Retina (tissue), 1 donor: ENCODE measurements at regions not wholly inside any gene's neighbourhood (a gene's known extent, or its start where the extent isn't known, plus 50 kb on each side); places are given as distances from the start of the nearest gene placed in this dataset.
A peak's percentile ranks its signal among the peaks of the same experiment; 100 is the strongest.
"Not testable (repeated sequence)": the region's sequence is repeated elsewhere in the genome, so short reads cannot be mapped to it uniquely, and the experiment has no call there.

Experiments used
- DNase-seq: peaks from one replicate; pipeline ENCODE4 v3.0.0-alpha.2; 2016

DNA sequence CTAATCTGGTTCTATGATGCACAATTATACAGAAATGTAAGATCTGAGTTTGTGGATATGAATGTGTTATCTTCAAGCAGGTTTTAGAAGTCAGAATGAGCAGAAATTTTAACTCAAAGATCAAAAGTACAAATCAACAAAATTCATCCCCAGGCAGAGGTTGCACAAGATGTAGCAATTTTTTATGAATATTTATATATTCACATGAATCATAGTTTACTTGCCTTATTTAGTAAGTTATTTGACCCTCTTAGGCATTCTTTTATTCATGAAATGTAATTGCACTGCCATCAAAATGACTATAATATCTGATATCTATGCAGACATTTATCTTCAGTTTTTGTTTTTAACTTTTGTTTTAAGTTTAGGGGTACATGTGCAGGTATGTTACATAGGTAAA is 103.1 kb upstream of the DAZL start:
- no peak for DNase-seq

GRCh38 chr3:16711691-16712090 is 106.5 kb upstream of the DAZL start:
- not testable (repeated sequence) for DNase-seq

- DNase-seq = no peak
Measured at GRCh38 chr3:16715281-16715680, 110.1 kb upstream of the DAZL start.

DNA sequence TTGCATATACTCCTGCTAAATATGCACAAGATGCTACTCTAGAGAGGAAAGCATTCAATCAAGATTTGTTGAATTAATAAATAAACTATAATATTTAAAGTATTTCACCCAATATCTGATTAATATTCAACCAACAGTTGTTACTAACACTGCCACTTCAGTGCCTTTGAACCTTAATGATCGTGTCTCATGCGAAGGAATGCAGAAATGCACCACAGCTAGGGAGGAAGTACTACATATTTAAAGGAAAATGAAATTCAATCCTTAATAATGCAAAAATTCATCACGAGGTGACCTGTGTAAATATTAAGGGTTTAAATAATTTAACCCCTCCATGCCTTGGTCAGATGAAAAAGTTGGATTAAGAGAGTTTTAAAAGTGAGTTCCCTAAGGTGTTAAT is 114.2 kb upstream of the DAZL start:
- DNase-seq = no peak

GRCh38 chr3:16720367-16720940 is 115.2 kb upstream of the DAZL start:
- DNase-seq = no peak

GRCh38 chr3:16721494-16721893 is 116.3 kb upstream of the DAZL start:
- no peak for DNase-seq

DNA sequence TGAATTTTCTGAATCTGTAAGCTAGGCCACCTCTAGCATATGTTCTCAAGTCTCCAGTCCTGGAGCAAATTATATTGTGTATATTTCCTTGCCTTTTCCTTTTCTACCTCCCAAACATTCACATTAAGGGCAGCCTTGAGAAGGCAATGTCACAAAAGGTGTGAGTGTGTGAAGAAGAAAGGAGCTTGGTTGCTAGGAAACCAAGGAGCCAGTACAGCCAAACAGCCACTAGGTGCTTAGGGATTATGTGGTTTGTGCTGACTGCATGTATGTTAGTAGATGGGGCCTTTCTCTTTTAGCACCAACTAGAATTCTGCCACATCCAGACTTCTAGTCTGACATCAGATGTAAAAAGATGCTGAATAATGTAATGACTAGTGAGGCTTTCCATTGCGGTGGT is 118.8 kb upstream of the DAZL start:
- DNase-seq = peak; percentile 28

DNA sequence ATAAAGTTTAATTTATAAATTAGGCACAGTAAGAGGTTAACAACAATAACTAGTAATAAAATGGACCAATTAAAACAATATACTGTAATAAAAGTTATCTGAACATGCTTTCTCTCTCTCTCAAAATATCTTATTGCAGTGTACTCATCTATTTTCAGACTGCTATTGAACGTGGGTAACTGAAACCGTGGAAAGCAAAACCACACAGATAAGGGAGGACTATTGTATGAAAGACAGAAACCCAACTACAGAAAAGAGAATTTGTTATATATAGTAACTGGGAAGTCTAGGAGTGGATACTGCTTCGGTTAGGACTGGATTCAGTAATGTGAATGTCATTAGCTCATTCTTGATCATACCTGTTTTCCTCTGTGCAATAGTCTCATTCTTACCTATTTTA is 119.3 kb upstream of the DAZL start:
- no peak for DNase-seq

GRCh38 chr3:16725972-16726371 is 120.7 kb upstream of the DAZL start:
- DNase-seq = no peak

- DNase-seq = no peak
Measured at GRCh38 chr3:16728770-16729745, 123.8 kb upstream of the DAZL start.

DNA sequence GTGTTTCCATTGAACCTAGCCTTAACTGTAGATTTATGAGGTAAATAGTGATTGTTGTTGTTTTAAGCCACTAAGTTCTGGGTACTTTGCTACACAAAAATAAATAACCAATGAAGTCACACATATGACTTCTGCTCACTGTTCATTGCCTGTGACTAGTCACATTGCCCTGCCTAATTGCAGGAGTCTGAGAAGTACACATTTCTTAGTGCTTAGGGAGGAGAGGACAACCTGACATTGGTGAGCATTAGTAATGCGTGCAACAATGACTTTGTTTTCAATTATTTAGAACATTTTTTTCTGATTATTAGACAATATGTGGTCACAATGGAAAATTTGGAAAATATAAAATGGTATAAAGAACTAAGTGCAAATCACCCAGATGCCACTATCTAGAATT is 133.2 kb upstream of the DAZL start:
- no peak for DNase-seq

GRCh38 chr3:16739541-16740105 is 134.4 kb upstream of the DAZL start:
- no peak for DNase-seq

DNA sequence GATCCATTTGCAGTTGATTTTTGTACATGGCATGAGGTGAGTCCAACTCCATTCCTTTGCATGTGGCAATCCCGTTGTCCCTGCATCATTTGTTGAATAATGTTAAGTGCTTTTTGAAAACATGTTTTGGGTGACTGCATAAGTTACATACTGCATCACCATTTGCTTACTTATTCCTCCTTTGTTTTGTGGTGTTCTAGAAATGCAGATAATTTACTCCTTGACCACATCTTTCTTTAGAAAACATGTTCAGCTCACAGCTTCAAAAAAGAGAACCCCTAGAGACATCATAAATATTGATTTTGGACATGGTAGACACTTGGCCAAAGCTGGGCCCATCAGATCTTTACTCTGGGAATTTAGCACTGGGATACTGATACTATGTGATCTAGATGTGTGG is 135.3 kb upstream of the DAZL start:
- DNase-seq = no peak

- DNase-seq = no peak
Measured at GRCh38 chr3:16741103-16741758, 136.0 kb upstream of the DAZL start.

DNA sequence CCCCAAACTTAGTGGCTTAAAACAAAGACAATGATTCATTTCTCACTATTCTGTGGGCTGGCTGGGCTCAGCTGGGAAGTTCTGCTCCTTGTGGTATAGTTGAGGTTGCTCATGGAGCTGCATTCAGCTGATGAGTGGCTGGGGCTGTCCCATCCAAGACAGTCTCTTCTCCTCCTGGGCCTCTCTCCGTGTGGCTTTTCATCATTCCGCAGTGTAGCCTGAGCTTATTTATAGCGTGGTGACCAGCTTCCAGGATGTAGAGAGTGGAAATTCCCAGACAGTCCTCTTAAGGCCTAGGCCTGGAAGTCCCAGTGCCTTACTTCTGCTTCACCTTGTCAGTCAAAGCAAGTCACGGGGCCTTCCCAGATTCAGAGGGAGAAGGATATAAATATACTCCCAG is 136.7 kb upstream of the DAZL start:
- DNase-seq = no peak

GRCh38 chr3:16743276-16743675 is 138.1 kb upstream of the DAZL start:
- DNase-seq = no peak

DNA sequence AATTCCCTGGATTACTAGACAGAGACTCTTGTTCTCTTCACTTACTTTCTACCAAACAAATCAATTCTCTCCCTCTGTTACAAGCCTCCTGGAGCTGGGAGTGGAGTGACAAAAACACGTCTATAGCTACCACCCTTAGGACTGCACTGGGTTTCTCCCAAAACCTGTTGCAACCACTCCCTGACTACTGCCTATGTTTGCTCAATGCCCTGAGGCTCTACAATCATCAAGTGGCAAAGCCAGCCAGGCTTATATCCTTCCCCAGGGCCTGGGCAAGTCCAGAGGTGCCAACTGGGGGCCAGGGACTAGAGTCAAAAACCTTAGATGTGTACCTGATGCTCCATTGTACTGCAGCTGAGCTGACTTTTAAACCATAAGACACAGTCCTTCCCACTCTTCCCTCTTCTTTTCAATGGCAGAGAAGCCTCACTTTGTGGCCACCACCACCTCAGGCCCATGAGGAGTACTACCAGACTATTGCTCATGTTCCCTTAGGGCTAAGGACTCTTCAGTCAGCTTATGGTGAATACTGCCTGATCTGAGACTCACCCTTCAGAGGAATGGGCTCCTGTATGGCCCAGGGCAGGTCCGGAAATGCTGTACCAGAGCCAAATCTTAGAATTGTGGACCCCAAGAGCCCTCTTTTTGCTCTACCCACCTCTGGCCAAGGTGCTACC is 125.4 kb upstream of the PLCL2 start:
- DNase-seq = no peak

DNA sequence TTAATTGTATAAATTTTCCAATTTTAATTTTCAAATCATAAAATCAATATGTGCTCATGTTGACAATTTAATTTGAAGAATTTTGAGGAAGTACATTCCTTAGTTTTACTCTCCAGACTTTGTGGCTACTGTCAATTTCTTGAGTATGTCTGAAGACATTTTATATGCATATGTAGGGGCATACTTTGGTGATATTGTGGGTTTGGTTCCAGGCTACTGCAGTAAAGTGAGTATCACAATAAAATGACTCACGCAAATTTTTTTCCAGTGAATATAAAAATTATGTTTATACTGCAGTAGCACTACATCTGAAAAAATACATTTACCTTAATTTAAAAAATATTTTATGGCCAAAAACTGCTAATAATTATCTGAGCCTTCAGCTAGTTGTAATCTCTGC is 123.2 kb upstream of the PLCL2 start:
- DNase-seq = no peak

- DNase-seq = no peak
Measured at GRCh38 chr3:16765661-16766060, 119.1 kb upstream of the PLCL2 start.

DNA sequence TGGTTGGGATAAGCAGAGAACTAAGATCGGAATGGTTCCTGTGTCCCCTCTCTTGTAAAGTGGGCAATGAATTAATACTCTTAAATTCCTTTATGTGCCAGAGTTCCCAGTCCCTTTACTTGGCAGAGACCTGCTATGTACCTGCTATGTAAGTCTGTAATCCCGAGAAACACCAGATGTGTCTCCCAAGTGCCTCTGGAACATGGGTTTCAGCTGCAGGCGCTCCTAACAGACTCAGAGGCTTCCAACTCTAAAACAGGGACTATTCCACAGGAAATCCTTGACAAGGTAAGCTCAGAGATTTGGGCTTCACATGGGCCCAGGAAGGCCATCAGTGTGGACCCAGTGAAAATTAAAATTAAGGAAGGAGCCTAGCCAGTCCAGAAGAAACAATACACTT is 117.7 kb upstream of the PLCL2 start:
- no peak for DNase-seq

DNA sequence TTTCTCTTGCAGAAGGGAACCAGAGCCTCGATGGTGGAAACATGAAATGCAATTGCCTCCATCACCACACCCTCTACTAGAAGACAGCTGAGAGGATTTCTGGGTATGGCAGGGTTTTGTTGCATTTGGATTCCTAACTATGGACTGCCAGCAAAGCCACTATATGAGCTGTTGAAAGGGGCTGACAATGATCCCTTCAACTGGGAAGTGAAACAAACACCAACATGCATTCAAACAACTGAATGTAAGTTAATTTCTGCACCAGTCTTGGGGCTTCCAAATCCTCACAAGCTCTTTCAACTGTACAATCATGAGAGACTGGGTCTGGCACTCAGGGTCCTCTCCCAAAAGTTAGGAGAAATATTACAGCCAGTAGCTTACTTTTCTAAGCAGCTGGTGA is 116.7 kb upstream of the PLCL2 start:
- DNase-seq = no peak

DNA sequence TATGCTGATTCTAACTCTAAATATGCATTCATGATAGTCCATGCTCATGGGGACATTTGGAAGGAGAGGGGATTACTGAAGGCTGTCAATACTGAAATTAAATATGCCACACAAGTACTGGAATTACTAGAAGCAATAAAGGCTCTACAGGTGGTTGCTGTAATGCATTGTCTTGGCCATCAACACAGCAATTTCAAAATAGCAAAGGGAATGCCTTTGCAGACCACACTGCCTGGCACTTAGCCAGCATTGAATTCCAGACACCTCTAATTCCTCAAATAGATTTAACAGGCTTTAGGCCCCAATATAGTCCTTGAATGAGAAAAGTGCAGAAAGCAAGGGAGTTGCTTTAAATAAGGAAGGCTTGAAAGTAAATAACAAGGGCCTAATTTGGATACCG is 115.8 kb upstream of the PLCL2 start:
- DNase-seq = no peak

DNA sequence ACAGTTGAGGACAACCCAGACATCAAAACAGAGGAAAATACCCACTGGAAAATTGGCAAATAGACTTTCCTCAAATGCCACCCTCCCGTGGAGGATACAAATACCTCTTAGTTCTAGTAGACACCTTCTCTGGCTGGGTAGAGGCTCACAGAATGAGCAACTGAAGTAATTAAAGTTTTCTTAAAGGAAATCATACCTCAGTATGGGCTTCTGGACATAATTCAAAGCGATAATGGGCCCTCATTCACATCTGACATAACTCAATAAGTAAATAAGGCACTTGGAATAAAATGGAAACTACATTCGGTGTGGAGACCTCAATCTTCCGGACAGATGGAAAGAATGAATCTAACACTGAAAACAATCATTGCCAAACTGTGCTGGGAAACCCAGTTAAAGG is 115.2 kb upstream of the PLCL2 start:
- no peak for DNase-seq
